ENCODE measurements at regions not wholly inside any gene's neighbourhood (a gene's known extent, or its start where the extent isn't known, plus 50 kb on each side); places are given as distances from the start of the nearest gene placed in this dataset.

DNA sequence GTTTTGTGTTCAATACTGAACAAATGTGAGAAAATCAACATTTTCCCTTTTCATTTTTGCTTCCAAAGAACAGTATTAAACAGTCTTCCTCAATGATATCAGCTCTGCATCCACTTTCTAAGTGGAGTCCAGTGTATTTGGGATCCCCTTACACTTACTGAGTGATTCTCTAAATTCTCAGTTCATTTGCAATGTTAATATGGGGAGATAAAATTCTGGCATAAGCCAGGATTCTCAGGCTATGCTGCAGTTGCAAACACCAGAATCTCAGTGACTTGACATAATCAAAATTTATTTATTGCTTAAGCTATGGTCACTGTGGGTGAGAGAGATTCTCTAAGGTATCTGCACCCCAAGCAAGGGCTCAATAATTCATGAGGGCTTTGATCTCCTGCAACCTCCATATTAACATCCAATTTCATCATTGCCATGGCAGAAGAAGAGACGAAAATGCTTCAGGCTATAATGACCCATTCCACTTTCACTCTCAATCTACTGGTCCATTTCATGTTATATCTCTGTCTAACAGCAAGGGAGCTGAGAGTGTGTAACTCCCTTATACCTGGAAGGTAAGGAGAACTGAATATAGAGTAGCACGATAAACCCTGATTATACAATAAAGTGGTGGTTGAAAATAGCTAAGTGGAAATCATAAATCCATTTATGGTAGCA, 64.1 kb upstream of the CARD18 start:
- intact Hi-C loops (cut with micrococcal nuclease), result no loop called here
- no peak overlapping the region for H3K27ac ChIP-seq (ENCODE audit: low read depth, low read length)
- H3K79me2 ChIP-seq (ENCODE audit: insufficient read depth, low read length), result no peaks in the 10 kb centered on the region
- RAD21 ChIA-PET (ENCODE audit: low non-redundant PET in 1 of 2, low total read pairs in 2 of 2, uncharacterized antibody in 2 of 2, unreplicated experiment in 2 of 2), result no interaction called here
- H3K27me3 ChIP-seq (ENCODE audit: insufficient read depth, low read length), result no peaks in the 10 kb centered on the region
- no peak overlapping the region for H3K9ac ChIP-seq (ENCODE audit: low read length)
- H2AFZ ChIP-seq (ENCODE audit: low read depth, low read length, poor library complexity, severe bottlenecking), result no peak overlapping the region
- H3K4me1 ChIP-seq (ENCODE audit: control insufficient read depth in 1 of 2, insufficient read depth in 2 of 2, low read length in 2 of 2), result peaks cover 3 to 12% of the 10 kb centered on the region in 2 experiments; a peak in 3 of 4 replicates
- H3K4me2 ChIP-seq (ENCODE audit: low read length), result no peak overlapping the region
- DNase-seq (ENCODE audit: low read depth, low spot score), result no peak
- TF ChIP-seq EZH2 (IDR thresholded peaks at IDR 0.05) (no peak), SRF (IDR thresholded peaks at IDR 0.05; ENCODE audit: low read depth) (no peak), EZH2phosphoT487 (IDR thresholded peaks at IDR 0.05; ENCODE audit: borderline replicate concordance) (no peak), TCF7L2 (IDR thresholded peaks at IDR 0.05; ENCODE audit: borderline replicate concordance, extremely low read depth, insufficient read depth, insufficient read length) (no peak), CBX3 (IDR thresholded peaks at IDR 0.05; ENCODE audit: low read depth) (no peak), EGR1 (IDR thresholded peaks at IDR 0.05; ENCODE audit: low read depth) (no peak), FOSL1 (IDR thresholded peaks at IDR 0.05; ENCODE audit: low read depth) (no peak), POLR2AphosphoS5 (IDR thresholded peaks at IDR 0.05; ENCODE audit: low read depth, low read length) (no peak), CEBPB (IDR thresholded peaks at IDR 0.05; ENCODE audit: low read depth) (no peak), JUND (IDR thresholded peaks at IDR 0.05) (no peak), ELF1 (IDR thresholded peaks at IDR 0.05; ENCODE audit: borderline replicate concordance, low read depth) (no peak), ZFX (IDR thresholded peaks at IDR 0.05) (no peak), SP1 (IDR thresholded peaks at IDR 0.05; ENCODE audit: low read depth) (no peak), SIN3A (IDR thresholded peaks at IDR 0.05; ENCODE audit: low read depth) (no peak)
- TF ChIP-seq, protein P1, sequence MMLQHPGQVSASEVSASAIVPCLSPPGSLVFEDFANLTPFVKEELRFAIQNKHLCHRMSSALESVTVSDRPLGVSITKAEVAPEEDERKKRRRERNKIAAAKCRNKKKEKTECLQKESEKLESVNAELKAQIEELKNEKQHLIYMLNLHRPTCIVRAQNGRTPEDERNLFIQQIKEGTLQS (IDR thresholded peaks at IDR 0.05), result no peak
- TF ChIP-seq, protein P2, sequence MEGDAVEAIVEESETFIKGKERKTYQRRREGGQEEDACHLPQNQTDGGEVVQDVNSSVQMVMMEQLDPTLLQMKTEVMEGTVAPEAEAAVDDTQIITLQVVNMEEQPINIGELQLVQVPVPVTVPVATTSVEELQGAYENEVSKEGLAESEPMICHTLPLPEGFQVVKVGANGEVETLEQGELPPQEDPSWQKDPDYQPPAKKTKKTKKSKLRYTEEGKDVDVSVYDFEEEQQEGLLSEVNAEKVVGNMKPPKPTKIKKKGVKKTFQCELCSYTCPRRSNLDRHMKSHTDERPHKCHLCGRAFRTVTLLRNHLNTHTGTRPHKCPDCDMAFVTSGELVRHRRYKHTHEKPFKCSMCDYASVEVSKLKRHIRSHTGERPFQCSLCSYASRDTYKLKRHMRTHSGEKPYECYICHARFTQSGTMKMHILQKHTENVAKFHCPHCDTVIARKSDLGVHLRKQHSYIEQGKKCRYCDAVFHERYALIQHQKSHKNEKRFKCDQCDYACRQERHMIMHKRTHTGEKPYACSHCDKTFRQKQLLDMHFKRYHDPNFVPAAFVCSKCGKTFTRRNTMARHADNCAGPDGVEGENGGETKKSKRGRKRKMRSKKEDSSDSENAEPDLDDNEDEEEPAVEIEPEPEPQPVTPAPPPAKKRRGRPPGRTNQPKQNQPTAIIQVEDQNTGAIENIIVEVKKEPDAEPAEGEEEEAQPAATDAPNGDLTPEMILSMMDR (IDR thresholded peaks at IDR 0.05 in 2 of 3, conservative IDR thresholded peaks at IDR 0.05 in 1 of 3; ENCODE audit: borderline replicate concordance in 1 of 3, insufficient read depth in 1 of 3, low read depth in 2 of 3, low read length in 2 of 3), result no peak
- TF ChIP-seq, protein P3, sequence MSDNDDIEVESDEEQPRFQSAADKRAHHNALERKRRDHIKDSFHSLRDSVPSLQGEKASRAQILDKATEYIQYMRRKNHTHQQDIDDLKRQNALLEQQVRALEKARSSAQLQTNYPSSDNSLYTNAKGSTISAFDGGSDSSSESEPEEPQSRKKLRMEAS (IDR thresholded peaks at IDR 0.05), result no peak
- POLR2A ChIA-PET, result no interaction called here
- no peaks in the 10 kb centered on the region for H3K9me2 ChIP-seq (ENCODE audit: insufficient read depth)
- H3K9me3 ChIP-seq (ENCODE audit: control insufficient read depth in 1 of 2, insufficient read depth in 1 of 2, low read depth in 1 of 2, low read length in 2 of 2), result no peaks in the 10 kb centered on the region
- no TSS peak for BruUV-seq (replicated peaks)
- CTCF ChIA-PET, result no interaction called here
- no peak for ATAC-seq
- H3K36me3 ChIP-seq (ENCODE audit: control insufficient read depth in 1 of 2, insufficient read depth in 2 of 2, low read length in 2 of 2), result no peaks in the 10 kb centered on the region
- H3K4me3 ChIP-seq (replicated peaks in 1 of 2; ENCODE audit: low read depth in 1 of 2, low read length in 2 of 2), result no peak overlapping the region
- no peaks in the 10 kb centered on the region for H4K20me1 ChIP-seq (ENCODE audit: insufficient read depth)

Data from HCT116 (cell line).